Breast epithelium (tissue), 4 donors: ENCODE measurements at regions not wholly inside any gene's neighbourhood (a gene's known extent, or its start where the extent isn't known, plus 50 kb on each side); places are given as distances from the start of the nearest gene placed in this dataset.

Experiments
- DNase-seq, 2 donors: peaks; one replicate each; pipeline ENCODE4 v3.0.0-alpha.2; 2019; ENCODE audit warnings: low spot score in 2 of 2
- H3K27ac ChIP-seq, 2 donors: fragments of 200-600 bp; sonication (generic) in 1 of 2; one replicate each; pipeline ENCODE4 v1.5.1; 2016 to 2019; ENCODE audit warnings: mild to moderate bottlenecking in 1 of 2
- H3K27me3 ChIP-seq, 2 donors: fragments of 200-600 bp; sonication (generic) in 1 of 2; one replicate each; pipeline versions ENCODE4 v1.5.1 to v1.6.0; 2017 to 2019; ENCODE audit warnings: control low read depth in 1 of 2, mild to moderate bottlenecking in 1 of 2
- H3K36me3 ChIP-seq: fragments of 200-600 bp; one replicate; pipeline ENCODE4 v1.5.1; 2019
- H3K4me1 ChIP-seq, 2 donors: fragments of 200-600 bp; sonication (generic); one replicate each; pipeline ENCODE4 v1.5.1; 2016 to 2019; ENCODE audit warnings: control low read depth in 1 of 2
- H3K4me3 ChIP-seq, 3 donors: fragments of 200-600 bp; sonication (generic); 1 replicate in 2 of 3; 2 replicates in 1 of 3; pipeline ENCODE4 v1.5.1; 2016 to 2019; ENCODE audit warnings: mild to moderate bottlenecking in 3 of 3, moderate library complexity in 2 of 3
- H3K9me3 ChIP-seq, 2 donors: fragments of 200-600 bp; sonication (generic) in 1 of 2; one replicate each; pipeline ENCODE4 v1.5.1; 2016 to 2019; ENCODE audit warnings: control low read depth in 1 of 2
- POLR2A ChIP-seq: fragments of 450-650 bp; IDR thresholded peaks from one replicate; pipeline ENCODE4 v1.6.1; 2016; ENCODE audit warnings: antibody characterized with exemption, mild to moderate bottlenecking, moderate library complexity
- POLR2AphosphoS5 ChIP-seq, 3 donors: sonication (generic); formaldehyde crosslinking; IDR thresholded peaks; one replicate each; pipeline ENCODE4 v1.6.1; 2017; ENCODE audit warnings: antibody characterized with exemption in 3 of 3
- intact Hi-C: fragments of 100-400 bp; cut with DNase I; formaldehyde crosslinking; loops from one replicate; pipeline ENCODE4 v1.15.1; 2023; ENCODE audit warnings: low total_unique reads
- TF ChIP-seq, protein P1 (sequence below), 3 donors: fragments of 450-650 bp; IDR thresholded peaks; one replicate each; pipeline ENCODE4 v1.5.1; 2016 to 2017; ENCODE audit warnings: antibody characterized with exemption in 3 of 3, mild to moderate bottlenecking in 3 of 3, moderate library complexity in 3 of 3

DNA sequence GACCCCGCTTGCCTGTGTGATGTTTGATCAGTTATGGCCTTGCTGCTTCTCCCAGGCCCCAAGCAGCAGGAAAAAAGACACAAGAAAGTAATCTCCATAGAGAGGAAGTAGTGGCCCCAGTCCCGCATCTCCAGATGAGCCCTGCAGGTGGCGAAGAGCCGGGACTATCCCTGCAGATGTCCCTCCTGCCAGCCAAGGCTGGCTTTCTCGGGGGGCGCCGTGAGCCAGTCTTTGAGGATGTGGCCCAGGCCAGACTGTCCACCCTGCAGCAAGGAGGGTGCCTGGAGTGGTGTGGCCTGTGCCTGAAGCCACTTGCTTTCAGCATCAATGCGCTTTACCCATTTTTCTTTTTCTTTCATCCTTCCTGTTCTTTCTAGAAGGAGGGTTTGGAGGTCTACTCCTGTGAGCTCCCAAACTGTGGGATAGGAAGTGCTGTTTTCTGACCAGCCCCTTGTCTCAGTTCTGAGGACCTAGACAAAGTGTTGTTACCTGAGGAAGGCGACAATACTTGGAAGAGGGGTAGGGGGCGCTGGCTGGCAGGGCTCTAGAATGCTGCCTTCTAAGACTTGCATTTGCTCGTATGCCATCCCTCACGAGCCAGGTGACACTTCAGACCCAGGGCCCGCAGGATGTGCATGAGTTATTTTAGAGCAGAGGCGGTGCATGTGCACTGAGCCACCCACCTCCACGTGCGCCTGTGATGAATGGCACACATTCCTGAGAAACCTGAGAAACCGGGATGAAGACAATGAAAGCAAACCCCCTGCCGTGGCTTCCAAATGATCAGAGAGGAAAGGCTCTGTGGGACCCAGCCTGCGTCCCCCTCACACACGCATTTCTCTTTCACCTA is 255.8 kb downstream of the FBXO15 start:
- intact Hi-C loops, result no loop called here
- no peak for DNase-seq
- no peak for TF ChIP-seq POLR2AphosphoS5 (IDR thresholded peaks at IDR 0.05)

DNA sequence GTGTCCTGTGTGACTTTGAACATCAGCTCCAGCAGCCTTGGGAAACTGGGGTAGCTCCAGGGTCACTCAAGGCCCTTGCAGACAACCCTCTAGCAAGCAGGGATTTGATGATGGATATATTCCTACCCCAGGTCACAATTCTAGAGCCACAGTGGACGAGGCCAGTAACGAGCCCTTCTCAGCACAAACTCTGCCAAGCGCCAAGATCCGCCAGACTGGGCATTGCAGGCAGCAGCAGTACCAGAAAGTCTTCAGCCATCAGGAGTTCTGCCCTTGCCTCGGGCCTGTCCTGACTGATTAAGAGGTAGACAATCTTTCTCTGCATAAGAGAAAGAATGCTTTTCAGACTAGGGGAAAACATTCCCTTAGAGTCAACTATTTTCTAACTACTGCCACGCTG is 259.1 kb downstream of the FBXO15 start:
- no peaks in the 10 kb centered on the region for H3K4me1 ChIP-seq
- H3K9me3 ChIP-seq, result no peaks in the 10 kb centered on the region
- no peak for DNase-seq
- TF ChIP-seq POLR2A, result no peak
- TF ChIP-seq, protein P1, sequence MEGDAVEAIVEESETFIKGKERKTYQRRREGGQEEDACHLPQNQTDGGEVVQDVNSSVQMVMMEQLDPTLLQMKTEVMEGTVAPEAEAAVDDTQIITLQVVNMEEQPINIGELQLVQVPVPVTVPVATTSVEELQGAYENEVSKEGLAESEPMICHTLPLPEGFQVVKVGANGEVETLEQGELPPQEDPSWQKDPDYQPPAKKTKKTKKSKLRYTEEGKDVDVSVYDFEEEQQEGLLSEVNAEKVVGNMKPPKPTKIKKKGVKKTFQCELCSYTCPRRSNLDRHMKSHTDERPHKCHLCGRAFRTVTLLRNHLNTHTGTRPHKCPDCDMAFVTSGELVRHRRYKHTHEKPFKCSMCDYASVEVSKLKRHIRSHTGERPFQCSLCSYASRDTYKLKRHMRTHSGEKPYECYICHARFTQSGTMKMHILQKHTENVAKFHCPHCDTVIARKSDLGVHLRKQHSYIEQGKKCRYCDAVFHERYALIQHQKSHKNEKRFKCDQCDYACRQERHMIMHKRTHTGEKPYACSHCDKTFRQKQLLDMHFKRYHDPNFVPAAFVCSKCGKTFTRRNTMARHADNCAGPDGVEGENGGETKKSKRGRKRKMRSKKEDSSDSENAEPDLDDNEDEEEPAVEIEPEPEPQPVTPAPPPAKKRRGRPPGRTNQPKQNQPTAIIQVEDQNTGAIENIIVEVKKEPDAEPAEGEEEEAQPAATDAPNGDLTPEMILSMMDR (IDR thresholded peaks at IDR 0.05), result no peak
- no peak for TF ChIP-seq POLR2AphosphoS5 (IDR thresholded peaks at IDR 0.05)
- intact Hi-C loops, result no loop called here
- no peaks in the 10 kb centered on the region for H3K27me3 ChIP-seq
- no peaks in the 10 kb centered on the region for H3K36me3 ChIP-seq
- no peak overlapping the region for H3K4me3 ChIP-seq
- no peak overlapping the region for H3K27ac ChIP-seq

More for the DNA sequence above, 255.8 kb downstream of the FBXO15 start:
- H3K4me1 ChIP-seq, result no peaks in the 10 kb centered on the region
- H3K36me3 ChIP-seq, result no peaks in the 10 kb centered on the region
- no peaks in the 10 kb centered on the region for H3K9me3 ChIP-seq
- H3K27me3 ChIP-seq, result no peaks in the 10 kb centered on the region
- H3K4me3 ChIP-seq, result no peak overlapping the region
- no peak overlapping the region for H3K27ac ChIP-seq

DNA sequence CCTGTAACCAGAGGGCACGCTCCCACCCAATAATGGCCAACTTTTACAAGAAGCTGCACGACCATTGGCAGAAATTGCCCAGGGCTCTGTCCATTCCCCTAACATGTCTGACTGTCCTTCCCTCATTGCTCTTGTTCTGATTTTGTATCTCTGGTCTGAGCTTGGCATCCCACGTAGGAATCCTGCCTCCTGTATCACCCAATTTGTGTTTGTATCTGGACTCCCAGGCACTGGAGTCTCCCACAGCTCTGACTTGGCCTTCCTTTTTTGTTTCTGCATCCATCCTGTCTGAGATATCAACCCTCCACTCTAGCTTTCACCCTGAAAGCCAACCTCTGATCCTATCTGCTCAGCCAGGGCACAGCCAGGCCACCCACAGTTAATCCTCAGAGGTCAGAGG is 259.8 kb downstream of the FBXO15 start:
- Histone ChIP-seq H3K36me3 (no peaks in the 10 kb centered on the region), H3K4me3 (no peak overlapping the region), H3K27ac (no peak overlapping the region), H3K9me3 (no peaks in the 10 kb centered on the region), H3K4me1 (no peaks in the 10 kb centered on the region), H3K27me3 (no peaks in the 10 kb centered on the region)
- TF ChIP-seq, protein P1 (IDR thresholded peaks at IDR 0.05), result no peak
- TF ChIP-seq POLR2AphosphoS5 (IDR thresholded peaks at IDR 0.05) (no peak), POLR2A (no peak)
- DNase-seq, result no peak
- intact Hi-C loops, result no loop called here

DNA sequence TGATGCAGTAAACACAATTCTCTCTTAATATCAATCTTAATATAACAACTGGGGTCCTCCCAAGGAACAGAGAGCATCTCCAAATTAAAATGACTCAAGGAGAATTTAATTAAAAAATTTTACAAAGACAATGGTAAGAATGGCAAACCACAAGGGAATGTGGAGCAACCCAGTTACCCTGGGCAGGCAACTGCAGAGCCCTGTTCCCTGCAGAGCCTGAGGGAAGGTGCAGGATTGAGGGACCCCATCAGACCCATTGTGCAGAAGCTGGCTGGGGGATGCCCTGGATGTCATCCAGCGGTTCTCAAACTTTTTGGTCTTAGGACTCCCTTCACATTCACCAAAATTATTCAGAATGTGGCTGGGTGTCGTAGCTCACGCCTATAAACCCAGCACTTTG is 262.8 kb downstream of the FBXO15 start:
- Histone ChIP-seq H3K9me3 (no peaks in the 10 kb centered on the region), H3K4me1 (no peaks in the 10 kb centered on the region), H3K36me3 (no peaks in the 10 kb centered on the region), H3K27me3 (no peaks in the 10 kb centered on the region), H3K4me3 (no peak overlapping the region), H3K27ac (no peak overlapping the region)
- TF ChIP-seq, protein P1 (IDR thresholded peaks at IDR 0.05), result no peak
- TF ChIP-seq POLR2AphosphoS5 (IDR thresholded peaks at IDR 0.05) (no peak), POLR2A (no peak)
- intact Hi-C loops, result no loop called here
- no peak for DNase-seq

DNA sequence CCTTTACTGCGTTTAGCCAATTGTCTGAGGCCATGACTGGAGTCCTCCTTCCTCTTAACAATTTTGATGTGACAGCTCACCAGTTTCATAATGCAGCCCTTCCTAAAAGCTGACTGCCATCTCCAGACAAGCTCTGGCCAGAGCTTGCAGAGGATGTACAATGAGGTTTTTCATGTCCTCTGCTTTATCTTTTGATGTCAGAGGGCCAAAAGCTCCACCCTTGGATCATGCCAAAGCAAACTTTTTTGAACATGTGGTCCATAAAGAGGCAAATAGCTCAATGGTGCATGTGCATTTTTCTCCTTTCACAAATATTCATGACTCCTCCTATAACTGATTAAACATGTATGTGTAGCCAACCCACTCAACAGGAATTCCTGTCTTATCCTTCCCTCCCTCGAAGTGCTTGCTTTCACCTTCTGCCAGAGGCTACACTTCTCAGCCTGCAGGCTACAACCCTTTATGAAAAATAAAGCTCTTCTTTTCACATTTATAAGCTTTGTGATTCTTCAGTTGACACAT is 266.2 kb downstream of the FBXO15 start:
- H3K27me3 ChIP-seq, result no peaks in the 10 kb centered on the region
- intact Hi-C loops, result no loop called here
- no peaks in the 10 kb centered on the region for H3K9me3 ChIP-seq
- TF ChIP-seq POLR2A, result no peak
- TF ChIP-seq POLR2AphosphoS5 (IDR thresholded peaks at IDR 0.05), result no peak
- TF ChIP-seq, protein P1 (IDR thresholded peaks at IDR 0.05), result no peak
- no peak overlapping the region for H3K27ac ChIP-seq
- no peak overlapping the region for H3K4me3 ChIP-seq
- H3K36me3 ChIP-seq, result no peaks in the 10 kb centered on the region
- DNase-seq, result no peak
- no peaks in the 10 kb centered on the region for H3K4me1 ChIP-seq
